Panc1 (cell line): ENCODE measurements at regions not wholly inside any gene's neighbourhood (a gene's known extent, or its start where the extent isn't known, plus 50 kb on each side); places are given as distances from the start of the nearest gene placed in this dataset.

ENCODE experiments used
- ATAC-seq: fragments of 200-7000 bp; cut with Tn5 transposase; 2 replicates; pipeline ENCODE4 v1.9.1; 2020; ENCODE audit warnings: mild to moderate bottlenecking, moderate library complexity
- BruUV-seq: library from RNA; stranded (reverse); fragments of 400-500 nt; replicated peaks from 2 replicates; lab custom pipeline; 2021; lab: Mats Ljungman, UMichigan
- CTCF ChIA-PET: fragments of 300-600 bp; sonication (Branson Sonifier 250); formaldehyde crosslinking; loops from one replicate; lab custom pipeline; 2022; ENCODE audit warnings: antibody characterized with exemption; lab: Charles Lee
- POLR2A ChIA-PET: fragments of 300-600 bp; sonication (Branson Sonifier 250); formaldehyde crosslinking; loops from one replicate; lab custom pipeline; 2022; ENCODE audit warnings: antibody characterized with exemption; lab: Charles Lee
- DNase-seq: peaks from one replicate; pipeline ENCODE4 v3.0.0-alpha.2; 2010; ENCODE audit warnings: low read depth, low spot score
- H3K27ac ChIP-seq: 2 replicates; pipeline ENCODE4 v1.5.1; 2011; ENCODE audit warnings: mild to moderate bottlenecking, low read length, inconsistent platforms
- H3K27me3 ChIP-seq: fragments of 200-500 bp; sonication (Bioruptor generic); 2 replicates; pipeline ENCODE4 v1.6.0; 2014; ENCODE audit warnings: low read length, inconsistent platforms; ENCODE audit not compliant: control insufficient read depth, insufficient read depth
- H3K36me3 ChIP-seq: fragments of 200-500 bp; sonication (Bioruptor generic); 2 replicates; pipeline ENCODE4 v1.5.1; 2014; ENCODE audit warnings: inconsistent platforms, mild to moderate bottlenecking, low read length, moderate library complexity; ENCODE audit not compliant: control insufficient read depth, insufficient read depth
- H3K4me1 ChIP-seq: 2 replicates; pipeline ENCODE4 v1.5.1; 2011; ENCODE audit warnings: inconsistent platforms, mild to moderate bottlenecking, low read length, moderate library complexity; ENCODE audit not compliant: control insufficient read depth, insufficient read depth
- H3K4me3 ChIP-seq, 2 experiments: 2 replicates each; pipeline ENCODE4 v1.5.1; 2011 to 2012; ENCODE audit warnings: low read depth in 2 of 2, low read length in 2 of 2, mild to moderate bottlenecking in 2 of 2, inconsistent platforms in 1 of 2, moderate library complexity in 1 of 2
- H3K9me3 ChIP-seq: fragments of 200-500 bp; sonication (Bioruptor generic); 2 replicates; pipeline ENCODE4 v1.5.1; 2014; ENCODE audit warnings: low read depth, mild to moderate bottlenecking, inconsistent platforms, low read length, moderate library complexity; ENCODE audit not compliant: control insufficient read depth, insufficient read depth
- POLR2AphosphoS5 ChIP-seq: IDR thresholded peaks from 2 replicates; pipeline ENCODE4 v1.6.1; 2012; ENCODE audit warnings: mild to moderate bottlenecking, low read depth, low read length, moderate library complexity
- SIN3A ChIP-seq: IDR thresholded peaks from 2 replicates; pipeline ENCODE4 v1.6.1; 2012; ENCODE audit warnings: low read depth, mild to moderate bottlenecking, low read length, moderate library complexity, borderline replicate concordance; ENCODE audit not compliant: insufficient read depth
- TCF7L2 ChIP-seq: IDR thresholded peaks from 2 replicates; pipeline ENCODE4 v1.6.1; 2011; ENCODE audit warnings: mild to moderate bottlenecking, low read depth, low read length, inconsistent platforms
- in situ Hi-C: cut with HindIII; loops from 2 replicates; pipeline ENCODE4 v1.10.0; 2016; ENCODE audit warnings: low sequenced_read_pairs, low pct_unique_long_range_greater_than_20kb
- intact Hi-C: fragments of 100-400 bp; cut with micrococcal nuclease; formaldehyde crosslinking; loops from one replicate; pipeline ENCODE4 v1.10.0; 2022; ENCODE audit not compliant: unreplicated experiment
- TF ChIP-seq, protein P1 (sequence below), 2 experiments: IDR thresholded peaks; 2 replicates each; pipeline ENCODE4 v1.6.1; 2011 to 2012; ENCODE audit warnings: low read depth in 2 of 2, control low read depth in 1 of 2, low read length in 1 of 2, mild to moderate bottlenecking in 1 of 2, moderate library complexity in 1 of 2; ENCODE audit not compliant: insufficient read depth in 1 of 2
- TF ChIP-seq, protein P2 (sequence below): fragments of 450-650 bp; IDR thresholded peaks from 2 replicates; pipeline ENCODE4 v1.5.1; 2017; ENCODE audit warnings: mild to moderate bottlenecking

DNA sequence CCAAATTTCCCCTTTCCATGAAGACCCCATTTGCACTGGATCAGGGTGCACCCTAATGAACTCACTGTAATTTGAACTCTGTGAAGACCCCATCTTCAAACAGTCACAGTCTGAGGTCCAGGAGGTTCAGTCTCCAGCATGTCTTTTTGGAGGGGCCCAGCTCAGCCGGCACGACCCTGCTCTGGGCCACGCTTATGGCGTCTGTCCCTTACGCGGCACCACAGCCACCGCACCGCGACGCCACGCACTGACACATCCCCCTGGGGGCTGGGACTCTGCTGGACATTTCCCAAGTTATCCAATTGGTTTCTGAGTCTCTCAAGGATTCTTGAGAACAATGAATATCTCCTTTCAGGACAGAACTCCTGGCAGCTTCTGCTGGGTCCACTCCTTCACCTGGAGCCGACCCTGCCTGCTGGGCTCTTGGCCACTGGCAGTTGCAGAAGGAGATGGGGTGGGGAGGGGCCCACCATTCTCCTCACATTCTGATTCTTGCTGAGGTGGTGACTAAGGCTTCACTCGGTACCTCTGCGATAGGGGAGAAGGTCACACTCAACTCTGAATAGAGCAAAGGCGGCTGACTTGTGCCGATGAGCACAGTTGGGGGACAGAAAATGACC lies 124.0 kb downstream of the RTP5 start:
- Histone ChIP-seq H3K36me3 (no peaks in the 10 kb centered on the region), H3K4me3 (no peak overlapping the region), H3K4me1 (no peaks in the 10 kb centered on the region), H3K27me3 (peaks cover 5% of the 10 kb centered on the region), H3K9me3 (no peaks in the 10 kb centered on the region), H3K27ac (no peak overlapping the region)
- ATAC-seq (no peak), DNase-seq (no peak)
- POLR2A ChIA-PET: no interaction called here
- intact Hi-C loops: no loop called here
- CTCF ChIA-PET: no interaction called here
- no TSS peak for BruUV-seq
- TF ChIP-seq, protein P1, sequence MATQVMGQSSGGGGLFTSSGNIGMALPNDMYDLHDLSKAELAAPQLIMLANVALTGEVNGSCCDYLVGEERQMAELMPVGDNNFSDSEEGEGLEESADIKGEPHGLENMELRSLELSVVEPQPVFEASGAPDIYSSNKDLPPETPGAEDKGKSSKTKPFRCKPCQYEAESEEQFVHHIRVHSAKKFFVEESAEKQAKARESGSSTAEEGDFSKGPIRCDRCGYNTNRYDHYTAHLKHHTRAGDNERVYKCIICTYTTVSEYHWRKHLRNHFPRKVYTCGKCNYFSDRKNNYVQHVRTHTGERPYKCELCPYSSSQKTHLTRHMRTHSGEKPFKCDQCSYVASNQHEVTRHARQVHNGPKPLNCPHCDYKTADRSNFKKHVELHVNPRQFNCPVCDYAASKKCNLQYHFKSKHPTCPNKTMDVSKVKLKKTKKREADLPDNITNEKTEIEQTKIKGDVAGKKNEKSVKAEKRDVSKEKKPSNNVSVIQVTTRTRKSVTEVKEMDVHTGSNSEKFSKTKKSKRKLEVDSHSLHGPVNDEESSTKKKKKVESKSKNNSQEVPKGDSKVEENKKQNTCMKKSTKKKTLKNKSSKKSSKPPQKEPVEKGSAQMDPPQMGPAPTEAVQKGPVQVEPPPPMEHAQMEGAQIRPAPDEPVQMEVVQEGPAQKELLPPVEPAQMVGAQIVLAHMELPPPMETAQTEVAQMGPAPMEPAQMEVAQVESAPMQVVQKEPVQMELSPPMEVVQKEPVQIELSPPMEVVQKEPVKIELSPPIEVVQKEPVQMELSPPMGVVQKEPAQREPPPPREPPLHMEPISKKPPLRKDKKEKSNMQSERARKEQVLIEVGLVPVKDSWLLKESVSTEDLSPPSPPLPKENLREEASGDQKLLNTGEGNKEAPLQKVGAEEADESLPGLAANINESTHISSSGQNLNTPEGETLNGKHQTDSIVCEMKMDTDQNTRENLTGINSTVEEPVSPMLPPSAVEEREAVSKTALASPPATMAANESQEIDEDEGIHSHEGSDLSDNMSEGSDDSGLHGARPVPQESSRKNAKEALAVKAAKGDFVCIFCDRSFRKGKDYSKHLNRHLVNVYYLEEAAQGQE (IDR thresholded peaks at IDR 0.05; ENCODE audit: insufficient read depth in 1 of 2, low read depth in 2 of 2, low read length in 1 of 2): no peak
- TF ChIP-seq, protein P2, sequence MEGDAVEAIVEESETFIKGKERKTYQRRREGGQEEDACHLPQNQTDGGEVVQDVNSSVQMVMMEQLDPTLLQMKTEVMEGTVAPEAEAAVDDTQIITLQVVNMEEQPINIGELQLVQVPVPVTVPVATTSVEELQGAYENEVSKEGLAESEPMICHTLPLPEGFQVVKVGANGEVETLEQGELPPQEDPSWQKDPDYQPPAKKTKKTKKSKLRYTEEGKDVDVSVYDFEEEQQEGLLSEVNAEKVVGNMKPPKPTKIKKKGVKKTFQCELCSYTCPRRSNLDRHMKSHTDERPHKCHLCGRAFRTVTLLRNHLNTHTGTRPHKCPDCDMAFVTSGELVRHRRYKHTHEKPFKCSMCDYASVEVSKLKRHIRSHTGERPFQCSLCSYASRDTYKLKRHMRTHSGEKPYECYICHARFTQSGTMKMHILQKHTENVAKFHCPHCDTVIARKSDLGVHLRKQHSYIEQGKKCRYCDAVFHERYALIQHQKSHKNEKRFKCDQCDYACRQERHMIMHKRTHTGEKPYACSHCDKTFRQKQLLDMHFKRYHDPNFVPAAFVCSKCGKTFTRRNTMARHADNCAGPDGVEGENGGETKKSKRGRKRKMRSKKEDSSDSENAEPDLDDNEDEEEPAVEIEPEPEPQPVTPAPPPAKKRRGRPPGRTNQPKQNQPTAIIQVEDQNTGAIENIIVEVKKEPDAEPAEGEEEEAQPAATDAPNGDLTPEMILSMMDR: no peak
- TF ChIP-seq POLR2AphosphoS5 (no peak), TCF7L2 (no peak), SIN3A (no peak)
- in situ Hi-C loops: no loop called here

DNA sequence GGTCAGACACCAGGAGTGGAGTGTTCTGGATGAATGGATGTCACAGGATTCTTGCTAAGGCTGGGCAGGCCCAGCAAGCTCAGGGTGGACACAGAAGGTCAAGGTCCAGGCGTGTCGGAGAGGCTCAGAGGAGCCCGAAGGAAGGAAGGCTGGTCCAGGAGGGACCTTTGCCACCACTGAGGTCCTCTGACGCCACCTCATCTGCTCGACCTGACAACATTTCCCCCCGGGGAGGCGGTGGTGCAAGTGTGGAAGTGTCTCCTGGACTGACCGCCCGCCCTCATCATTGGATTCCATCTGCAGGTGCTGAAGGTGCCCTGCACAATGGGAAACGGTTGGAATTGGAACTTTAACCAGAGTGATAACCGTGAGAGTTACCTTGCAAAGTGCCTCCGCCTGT lies 124.6 kb downstream of the RTP5 start:
- peaks cover 5% of the 10 kb centered on the region for H3K27me3 ChIP-seq
- TF ChIP-seq SIN3A (no peak), TCF7L2 (no peak), POLR2AphosphoS5 (no peak)
- TF ChIP-seq, protein P2: no peak
- TF ChIP-seq, protein P1 (IDR thresholded peaks at IDR 0.05; ENCODE audit: insufficient read depth in 1 of 2, low read depth in 2 of 2, low read length in 1 of 2): no peak
- H3K4me3 ChIP-seq: no peak overlapping the region
- no peaks in the 10 kb centered on the region for H3K4me1 ChIP-seq
- DNase-seq (no peak), ATAC-seq (no peak)
- no peaks in the 10 kb centered on the region for H3K9me3 ChIP-seq
- POLR2A ChIA-PET: no interaction called here
- no peaks in the 10 kb centered on the region for H3K36me3 ChIP-seq
- H3K27ac ChIP-seq: no peak overlapping the region
- no TSS peak for BruUV-seq
- CTCF ChIA-PET: no interaction called here
- in situ Hi-C loops: no loop called here
- intact Hi-C loops: no loop called here
